GM12892 (cell line): ENCODE measurements at regions not wholly inside any gene's neighbourhood (a gene's known extent, or its start where the extent isn't known, plus 50 kb on each side); places are given as distances from the start of the nearest gene placed in this dataset.

Source experiments
- POLR2A ChIP-seq: IDR thresholded peaks from 2 replicates; pipeline ENCODE4 v1.6.1; 2011; ENCODE audit warnings: low read depth, low read length, control low read depth
- POLR2AphosphoS5 ChIP-seq: IDR thresholded peaks from 2 replicates; pipeline ENCODE4 v1.6.1; 2011; ENCODE audit warnings: low read depth, low read length, control low read depth

GRCh38 chr9:115367321-115367720 lies 249.4 kb upstream of the TNC start:
- no peak for TF ChIP-seq POLR2A
- TF ChIP-seq POLR2AphosphoS5: no peak
